Fibroblast of lung (primary cell): ENCODE measurements at regions not wholly inside any gene's neighbourhood (a gene's known extent, or its start where the extent isn't known, plus 50 kb on each side); places are given as distances from the start of the nearest gene placed in this dataset.

Source experiments
- CTCF ChIP-seq, 2 donors: IDR thresholded peaks in 1 of 2; conservative IDR thresholded peaks in 1 of 2; 1 replicate in 1 of 2; 2 replicates in 1 of 2; pipeline ENCODE4 v1.5.1; 2011 to 2012; ENCODE audit warnings: low read length in 2 of 2, control low read depth in 1 of 2, inconsistent platforms in 1 of 2, low read depth in 1 of 2, mild to moderate bottlenecking in 1 of 2
- EZH2 ChIP-seq: IDR thresholded peaks from 2 replicates; pipeline ENCODE4 v1.5.1; 2012; ENCODE audit warnings: low read length, control low read depth, mild to moderate bottlenecking; ENCODE audit errors: missing control alignments

GRCh38 chr3:18070231-18070630, 327.8 kb upstream of the TBC1D5 start:
- TF ChIP-seq CTCF (conservative IDR thresholded peaks at IDR 0.05 in 1 of 2, IDR thresholded peaks at IDR 0.05 in 1 of 2; ENCODE audit: low read depth in 1 of 2, low read length in 2 of 2), result no peak
- TF ChIP-seq EZH2, result no peak
